OCI-LY7 (cell line): ENCODE measurements at regions not wholly inside any gene's neighbourhood (a gene's known extent, or its start where the extent isn't known, plus 50 kb on each side); places are given as distances from the start of the nearest gene placed in this dataset.

Experiments
- BruUV-seq: library from RNA; stranded (reverse); fragments of 400-500 nt; replicated peaks from 2 replicates; lab custom pipeline; 2021; lab: Mats Ljungman, UMichigan
- CTCF ChIA-PET: fragments of 300-600 bp; sonication (Branson Sonifier 250); formaldehyde crosslinking; loops from one replicate; lab custom pipeline; 2022; ENCODE audit warnings: antibody characterized with exemption; ENCODE audit not compliant: unreplicated experiment; lab: Charles Lee
- POLR2A ChIA-PET: fragments of 300-600 bp; sonication (Branson Sonifier 250); formaldehyde crosslinking; loops from one replicate; lab custom pipeline; 2022; ENCODE audit warnings: antibody characterized with exemption; lab: Charles Lee
- DNase-seq: peaks from one replicate; pipeline ENCODE4 v3.0.0-alpha.2; 2015; ENCODE audit warnings: low spot score
- H2AFZ ChIP-seq: fragments of 200-600 bp; sonication (generic), shearing (Covaris generic); 2 replicates; pipeline ENCODE4 v1.6.1; 2014; ENCODE audit warnings: mild to moderate bottlenecking, antibody characterized with exemption, low read length, moderate library complexity
- H3K27ac ChIP-seq: fragments of 200-600 bp; sonication (generic); 2 replicates; pipeline ENCODE4 v1.5.1; 2014; ENCODE audit warnings: mixed run types, low read depth, mild to moderate bottlenecking, moderate library complexity, low read length, inconsistent platforms; ENCODE audit not compliant: poor library complexity, severe bottlenecking
- H3K36me3 ChIP-seq: fragments of 200-600 bp; sonication (generic); 2 replicates; pipeline ENCODE4 v1.6.1; 2014; ENCODE audit warnings: mild to moderate bottlenecking, antibody characterized with exemption, low read length, moderate library complexity, mixed read lengths; ENCODE audit not compliant: insufficient read depth
- H3K4me1 ChIP-seq: fragments of 200-600 bp; sonication (generic); 2 replicates; pipeline ENCODE4 v1.5.1; 2014; ENCODE audit warnings: mild to moderate bottlenecking, low read length; ENCODE audit not compliant: insufficient read depth, poor library complexity, severe bottlenecking
- H3K4me2 ChIP-seq: fragments of 200-600 bp; sonication (generic); 2 replicates; pipeline ENCODE4 v1.6.1; 2014; ENCODE audit warnings: mild to moderate bottlenecking, low read length
- H3K4me3 ChIP-seq: fragments of 200-600 bp; sonication (generic); 2 replicates; pipeline ENCODE4 v1.5.1; 2014; ENCODE audit warnings: mild to moderate bottlenecking, low read depth, low read length; ENCODE audit not compliant: poor library complexity, severe bottlenecking
- H3K79me2 ChIP-seq: fragments of 200-600 bp; sonication (generic); 2 replicates; pipeline ENCODE4 v1.6.1; 2016; ENCODE audit warnings: low read depth, mild to moderate bottlenecking, low read length, moderate library complexity, mixed read lengths; ENCODE audit not compliant: insufficient read depth
- H3K9me2 ChIP-seq: fragments of 200-600 bp; sonication (generic); 2 replicates; pipeline ENCODE4 v1.6.1; 2016; ENCODE audit warnings: mild to moderate bottlenecking, low read length, mixed read lengths; ENCODE audit not compliant: insufficient read depth
- H3K9me3 ChIP-seq: fragments of 200-600 bp; sonication (generic); 2 replicates; pipeline ENCODE4 v1.6.1; 2014; ENCODE audit warnings: mild to moderate bottlenecking, mixed run types, low read length, mixed read lengths
- H4K20me1 ChIP-seq: fragments of 200-600 bp; sonication (generic); 2 replicates; pipeline ENCODE4 v1.6.1; 2014; ENCODE audit warnings: mild to moderate bottlenecking, antibody characterized with exemption, low read length, moderate library complexity, mixed read lengths; ENCODE audit not compliant: insufficient read depth
- CTCF ChIP-seq: fragments of 200-600 bp; sonication (generic); conservative IDR thresholded peaks from 2 replicates; pipeline ENCODE4 v1.5.1; 2014; ENCODE audit warnings: mild to moderate bottlenecking, antibody characterized with exemption, low read length, moderate library complexity, mixed read lengths
- EZH2phosphoT487 ChIP-seq: fragments of 200-600 bp; sonication (generic); IDR thresholded peaks from 2 replicates; pipeline ENCODE4 v1.6.1; 2018; ENCODE audit warnings: low read depth, borderline replicate concordance, mild to moderate bottlenecking, mixed run types, antibody characterized with exemption, low read length, moderate library complexity, mixed read lengths
- intact Hi-C: fragments of 100-400 bp; cut with micrococcal nuclease; formaldehyde crosslinking; loops from one replicate; pipeline ENCODE4 v1.10.0; 2022; ENCODE audit not compliant: unreplicated experiment

GRCh38 chr4:179182741-179183140 is 1740.5 kb upstream of the AGA start:
- no peaks in the 10 kb centered on the region for H3K9me3 ChIP-seq
- H3K4me1 ChIP-seq = no peaks in the 10 kb centered on the region
- H2AFZ ChIP-seq = no peak overlapping the region
- DNase-seq = no peak
- no TSS peak for BruUV-seq
- ChIA-PET CTCF (no interaction called here), POLR2A (no interaction called here)
- no peaks in the 10 kb centered on the region for H4K20me1 ChIP-seq
- no peaks in the 10 kb centered on the region for H3K9me2 ChIP-seq
- no peaks in the 10 kb centered on the region for H3K79me2 ChIP-seq
- no peaks in the 10 kb centered on the region for H3K36me3 ChIP-seq
- H3K4me3 ChIP-seq = no peak overlapping the region
- no peak overlapping the region for H3K4me2 ChIP-seq
- intact Hi-C loops = no loop called here
- no peak for TF ChIP-seq CTCF
- TF ChIP-seq EZH2phosphoT487 = no peak
- no peak overlapping the region for H3K27ac ChIP-seq

GRCh38 chr4:179195887-179196286 is 1753.7 kb upstream of the AGA start:
- intact Hi-C loops = no loop called here

GRCh38 chr4:179196511-179196910 is 1754.3 kb upstream of the AGA start:
- Histone ChIP-seq H3K4me3 (no peak overlapping the region), H2AFZ (no peak overlapping the region), H3K9me3 (no peaks in the 10 kb centered on the region), H3K27ac (no peak overlapping the region), H3K36me3 (no peaks in the 10 kb centered on the region), H3K4me2 (no peak overlapping the region), H3K9me2 (no peaks in the 10 kb centered on the region), H3K4me1 (no peaks in the 10 kb centered on the region), H3K79me2 (no peaks in the 10 kb centered on the region), H4K20me1 (no peaks in the 10 kb centered on the region)
- TF ChIP-seq EZH2phosphoT487 = no peak
- no peak for TF ChIP-seq CTCF
- BruUV-seq = no TSS peak
- ChIA-PET CTCF (no interaction called here), POLR2A (no interaction called here)
- no peak for DNase-seq
- intact Hi-C loops = no loop called here

More at GRCh38 chr4:179195887-179196286, 1753.7 kb upstream of the AGA start:
- ChIA-PET CTCF (no interaction called here), POLR2A (no interaction called here)
- Histone ChIP-seq H3K36me3 (no peaks in the 10 kb centered on the region), H2AFZ (no peak overlapping the region), H3K9me2 (no peaks in the 10 kb centered on the region), H3K4me3 (no peak overlapping the region), H3K4me1 (no peaks in the 10 kb centered on the region), H4K20me1 (no peaks in the 10 kb centered on the region), H3K79me2 (no peaks in the 10 kb centered on the region), H3K4me2 (no peak overlapping the region), H3K27ac (no peak overlapping the region), H3K9me3 (no peaks in the 10 kb centered on the region)
- BruUV-seq = no TSS peak
- no peak for DNase-seq
- TF ChIP-seq EZH2phosphoT487 (no peak), CTCF (no peak)
